ENCODE measurements at regions not wholly inside any gene's neighbourhood (a gene's known extent, or its start where the extent isn't known, plus 50 kb on each side); places are given as distances from the start of the nearest gene placed in this dataset.

GRCh38 chr14:40308240-40308639 is 876.0 kb upstream of the FBXO33 start:
- DNase-seq (ENCODE audit: low spot score in 2 of 2), result no peak
- no peaks in the 10 kb centered on the region for H3K27me3 ChIP-seq
- H3K9me3 ChIP-seq, result no peaks in the 10 kb centered on the region
- H3K27ac ChIP-seq, result no peak overlapping the region
- no peaks in the 10 kb centered on the region for H3K4me1 ChIP-seq
- H3K36me3 ChIP-seq, result no peaks in the 10 kb centered on the region
- 72% methylated on average over 3 of the region's 3 CpGs for WGBS, 2 donors
- no peak overlapping the region for H3K4me3 ChIP-seq
- TF ChIP-seq CTCF (IDR thresholded peaks at IDR 0.05), result no peak
- no peak for TF ChIP-seq POLR2A (IDR thresholded peaks at IDR 0.05)
- no peak for TF ChIP-seq EP300 (IDR thresholded peaks at IDR 0.05)

- TF ChIP-seq POLR2A (IDR thresholded peaks at IDR 0.05), result no peak
- no peaks in the 10 kb centered on the region for H3K36me3 ChIP-seq
Measured at GRCh38 chr14:40296821-40297220, 864.6 kb upstream of the FBXO33 start.

GRCh38 chr14:40292664-40293063 is 860.4 kb upstream of the FBXO33 start:
- H3K36me3 ChIP-seq, result no peaks in the 10 kb centered on the region
- no peak for DNase-seq (ENCODE audit: low spot score in 2 of 2)
- H3K4me3 ChIP-seq, result no peak overlapping the region
- TF ChIP-seq CTCF (IDR thresholded peaks at IDR 0.05), result no peak
- no peak for TF ChIP-seq POLR2A (IDR thresholded peaks at IDR 0.05)
- TF ChIP-seq EP300 (IDR thresholded peaks at IDR 0.05), result no peak
- no peaks in the 10 kb centered on the region for H3K27me3 ChIP-seq
- no peaks in the 10 kb centered on the region for H3K4me1 ChIP-seq
- peaks cover 0 to 17% (median 0%) of the 10 kb centered on the region in 4 donors for H3K9me3 ChIP-seq
- H3K27ac ChIP-seq, result no peak overlapping the region

More at GRCh38 chr14:40296821-40297220, 864.6 kb upstream of the FBXO33 start:
- Histone ChIP-seq H3K27ac (no peak overlapping the region), H3K4me1 (no peaks in the 10 kb centered on the region), H3K9me3 (peaks cover 0 to 5% (median 0%) of the 10 kb centered on the region in 4 donors), H3K27me3 (no peaks in the 10 kb centered on the region), H3K4me3 (no peak overlapping the region)
- DNase-seq (ENCODE audit: low spot score in 2 of 2), result no peak

GRCh38 chr14:40282196-40282595 is 850.0 kb upstream of the FBXO33 start:
- H3K4me1 ChIP-seq, result no peaks in the 10 kb centered on the region
- no peaks in the 10 kb centered on the region for H3K27me3 ChIP-seq
- 70 to 71% methylated on average over 1 of the region's 1 CpG for WGBS, 2 donors
- H3K36me3 ChIP-seq, result no peaks in the 10 kb centered on the region
- DNase-seq (ENCODE audit: low spot score in 2 of 2), result no peak
- no peaks in the 10 kb centered on the region for H3K9me3 ChIP-seq
- TF ChIP-seq CTCF (IDR thresholded peaks at IDR 0.05), result no peak
- TF ChIP-seq EP300 (IDR thresholded peaks at IDR 0.05), result no peak
- TF ChIP-seq POLR2A (IDR thresholded peaks at IDR 0.05), result no peak
- no peak overlapping the region for H3K27ac ChIP-seq
- no peak overlapping the region for H3K4me3 ChIP-seq

GRCh38 chr14:40280652-40281051 is 848.4 kb upstream of the FBXO33 start:
- TF ChIP-seq EP300 (IDR thresholded peaks at IDR 0.05), result no peak
- no peak for TF ChIP-seq CTCF (IDR thresholded peaks at IDR 0.05)
- no peak for TF ChIP-seq POLR2A (IDR thresholded peaks at IDR 0.05)
- DNase-seq (ENCODE audit: low spot score in 2 of 2), result no peak
- WGBS, 2 donors, result 82 to 86% methylated on average over 4 of the region's 4 CpGs

GRCh38 chr14:40273417-40273816 is 841.2 kb upstream of the FBXO33 start:
- Histone ChIP-seq H3K27ac (no peak overlapping the region), H3K9me3 (no peaks in the 10 kb centered on the region), H3K27me3 (no peaks in the 10 kb centered on the region), H3K4me1 (no peaks in the 10 kb centered on the region), H3K36me3 (no peaks in the 10 kb centered on the region), H3K4me3 (no peak overlapping the region)
- WGBS, 2 donors, result 85 to 93% methylated on average over 4 of the region's 4 CpGs
- no peak for DNase-seq (ENCODE audit: low spot score in 2 of 2)
- TF ChIP-seq POLR2A (IDR thresholded peaks at IDR 0.05), result no peak
- no peak for TF ChIP-seq EP300 (IDR thresholded peaks at IDR 0.05)
- no peak for TF ChIP-seq CTCF (IDR thresholded peaks at IDR 0.05)

More at GRCh38 chr14:40280652-40281051, 848.4 kb upstream of the FBXO33 start:
- Histone ChIP-seq H3K4me1 (no peaks in the 10 kb centered on the region), H3K36me3 (no peaks in the 10 kb centered on the region), H3K27ac (no peak overlapping the region), H3K9me3 (no peaks in the 10 kb centered on the region), H3K27me3 (no peaks in the 10 kb centered on the region), H3K4me3 (no peak overlapping the region)
